ENCODE measurements at regions not wholly inside any gene's neighbourhood (a gene's known extent, or its start where the extent isn't known, plus 50 kb on each side); places are given as distances from the start of the nearest gene placed in this dataset.
"Not testable (repeated sequence)": the region's sequence is repeated elsewhere in the genome, so short reads cannot be mapped to it uniquely, and the experiment has no call there.

- not testable (repeated sequence) for TF ChIP-seq EZH2phosphoT487 (IDR thresholded peaks at IDR 0.05; ENCODE audit: insufficient read depth, low read depth); EZH2 (IDR thresholded peaks at IDR 0.05; ENCODE audit: insufficient read depth, poor library complexity, severe bottlenecking)
Observed at GRCh38 chr4:86453611-86454072, 93.8 kb upstream of the MAPK10 start.
